HCT116 (cell line): ENCODE measurements at regions not wholly inside any gene's neighbourhood (a gene's known extent, or its start where the extent isn't known, plus 50 kb on each side); places are given as distances from the start of the nearest gene placed in this dataset.

ENCODE experiments used
- ATAC-seq: fragments of 200-7000 bp; cut with Tn5 transposase; 2 replicates; pipeline ENCODE4 v1.9.1; 2020; ENCODE audit warnings: mild to moderate bottlenecking, moderate library complexity
- BruUV-seq: library from RNA; stranded (reverse); fragments of 400-500 nt; replicated peaks from 2 replicates; lab custom pipeline; 2021; lab: Mats Ljungman, UMichigan
- CTCF ChIA-PET: fragments of 300-600 bp; sonication (Branson Sonifier 250); formaldehyde crosslinking; loops from one replicate; lab custom pipeline; 2021; ENCODE audit warnings: antibody characterized with exemption; lab: Charles Lee
- POLR2A ChIA-PET: fragments of 300-600, 350-600 bp; sonication (Branson Sonifier 250); formaldehyde crosslinking; loops from one replicate; lab custom pipeline; 2021; ENCODE audit warnings: antibody characterized with exemption; lab: Charles Lee
- RAD21 ChIA-PET, 2 experiments: fragments of 300-600 bp; sonication (Branson Sonifier 250); formaldehyde crosslinking; loops; one replicate each; lab custom pipeline; 2023; ENCODE audit warnings: low total read pairs in 2 of 2; ENCODE audit not compliant: uncharacterized antibody in 2 of 2, unreplicated experiment in 2 of 2, low non-redundant PET in 1 of 2; lab: Charles Lee
- DNase-seq: peaks from one replicate; pipeline ENCODE4 v3.0.0-alpha.2; 2010; ENCODE audit warnings: low read depth, low spot score
- H2AFZ ChIP-seq: fragments of 200-600 bp; shearing (Covaris generic), sonication (generic); 2 replicates; pipeline ENCODE4 v1.6.1; 2017; ENCODE audit warnings: low read depth, mixed run types, mixed read lengths, antibody characterized with exemption, low read length; ENCODE audit not compliant: poor library complexity, severe bottlenecking
- H3K27ac ChIP-seq: 2 replicates; pipeline ENCODE4 v1.5.1; 2012; ENCODE audit warnings: low read depth, low read length
- H3K27me3 ChIP-seq: fragments of 200-600 bp; sonication (generic); 2 replicates; pipeline ENCODE4 v1.6.1; 2016; ENCODE audit warnings: mixed run types, low read length, mixed read lengths; ENCODE audit not compliant: insufficient read depth
- H3K36me3 ChIP-seq, 2 experiments: fragments of 200-500 bp in 1 of 2; fragments of 200-600 bp in 1 of 2; sonication (Bioruptor generic) in 1 of 2; sonication (generic) in 1 of 2; 2 replicates each; pipeline versions ENCODE4 v1.5.1 to v1.6.1; 2014 to 2016; ENCODE audit warnings: low read length in 2 of 2, inconsistent platforms in 1 of 2, mixed read lengths in 1 of 2, mixed run types in 1 of 2; ENCODE audit not compliant: insufficient read depth in 2 of 2, control insufficient read depth in 1 of 2
- H3K4me1 ChIP-seq, 2 experiments: fragments of 200-600 bp in 1 of 2; sonication (generic) in 1 of 2; 2 replicates each; pipeline versions ENCODE4 v1.5.1 to v1.6.1; 2012 to 2017; ENCODE audit warnings: low read length in 2 of 2, inconsistent platforms in 1 of 2, mild to moderate bottlenecking in 1 of 2, mixed read lengths in 1 of 2, mixed run types in 1 of 2, moderate library complexity in 1 of 2; ENCODE audit not compliant: insufficient read depth in 2 of 2, control insufficient read depth in 1 of 2
- H3K4me2 ChIP-seq: fragments of 200-600 bp; sonication (generic); 2 replicates; pipeline ENCODE4 v1.6.1; 2017; ENCODE audit warnings: mixed run types, low read length, mixed read lengths
- H3K4me3 ChIP-seq, 2 experiments: fragments of 200-600 bp in 1 of 2; sonication (generic) in 1 of 2; replicated peaks in 1 of 2; 2 replicates each; pipeline ENCODE4 v1.5.1; 2011 to 2016; ENCODE audit warnings: low read length in 2 of 2, control low read depth in 1 of 2, low read depth in 1 of 2, mild to moderate bottlenecking in 1 of 2, mixed read lengths in 1 of 2, mixed run types in 1 of 2
- H3K79me2 ChIP-seq: fragments of 200-600 bp; sonication (generic); 2 replicates; pipeline ENCODE4 v1.6.1; 2017; ENCODE audit warnings: mild to moderate bottlenecking, mixed run types, low read length, moderate library complexity, mixed read lengths; ENCODE audit not compliant: insufficient read depth
- H3K9ac ChIP-seq: fragments of 200-600 bp; sonication (generic); 2 replicates; pipeline ENCODE4 v1.6.1; 2016; ENCODE audit warnings: low read length, mixed read lengths
- H3K9me2 ChIP-seq: fragments of 200-600 bp; sonication (generic), shearing (Covaris generic); 2 replicates; pipeline ENCODE4 v1.6.1; 2017; ENCODE audit warnings: mixed run types, mild to moderate bottlenecking, moderate library complexity; ENCODE audit not compliant: insufficient read depth
- H3K9me3 ChIP-seq, 2 experiments: fragments of 200-500 bp in 1 of 2; fragments of 200-600 bp in 1 of 2; sonication (Bioruptor generic) in 1 of 2; sonication (generic) in 1 of 2; 2 replicates each; pipeline ENCODE4 v1.6.1; 2014 to 2017; ENCODE audit warnings: low read length in 2 of 2, mixed read lengths in 2 of 2, inconsistent platforms in 1 of 2, low read depth in 1 of 2, mild to moderate bottlenecking in 1 of 2, mixed run types in 1 of 2, moderate library complexity in 1 of 2; ENCODE audit not compliant: control insufficient read depth in 1 of 2, insufficient read depth in 1 of 2
- H4K20me1 ChIP-seq: fragments of 200-600 bp; sonication (generic), shearing (Covaris generic); 2 replicates; pipeline ENCODE4 v1.6.1; 2017; ENCODE audit warnings: mixed run types, mild to moderate bottlenecking, moderate library complexity; ENCODE audit not compliant: insufficient read depth
- ATF3 ChIP-seq: IDR thresholded peaks from 2 replicates; pipeline ENCODE4 v1.6.1; 2012
- CBX3 ChIP-seq: IDR thresholded peaks from 2 replicates; pipeline ENCODE4 v1.6.1; 2012; ENCODE audit warnings: low read depth
- CTCF ChIP-seq, 3 experiments: fragments of 200-600 bp in 1 of 3; sonication (generic) in 1 of 3; IDR thresholded peaks in 2 of 3; conservative IDR thresholded peaks in 1 of 3; 2 replicates each; pipeline ENCODE4 v1.5.1; 2012 to 2017; ENCODE audit warnings: low read depth in 2 of 3, low read length in 2 of 3, antibody characterized with exemption in 1 of 3, borderline replicate concordance in 1 of 3, control low read depth in 1 of 3, mild to moderate bottlenecking in 1 of 3, mixed read lengths in 1 of 3, mixed run types in 1 of 3, moderate library complexity in 1 of 3; ENCODE audit not compliant: insufficient read depth in 1 of 3
- EGR1 ChIP-seq: IDR thresholded peaks from 2 replicates; pipeline ENCODE4 v1.6.1; 2012; ENCODE audit warnings: low read depth
- ELF1 ChIP-seq: IDR thresholded peaks from 2 replicates; pipeline ENCODE4 v1.6.1; 2012; ENCODE audit warnings: low read depth, borderline replicate concordance
- EZH2 ChIP-seq: fragments of 200-600 bp; sonication (generic); IDR thresholded peaks from 2 replicates; pipeline ENCODE4 v1.6.1; 2017; ENCODE audit warnings: antibody characterized with exemption, mixed run types
- EZH2phosphoT487 ChIP-seq: fragments of 200-600 bp; IDR thresholded peaks from 2 replicates; pipeline ENCODE4 v1.6.1; 2018; ENCODE audit warnings: antibody characterized with exemption, borderline replicate concordance
- FOSL1 ChIP-seq: IDR thresholded peaks from 2 replicates; pipeline ENCODE4 v1.6.1; 2012; ENCODE audit warnings: low read depth
- MAX ChIP-seq: IDR thresholded peaks from 2 replicates; pipeline ENCODE4 v1.6.1; 2012
- POLR2A ChIP-seq: IDR thresholded peaks from 2 replicates; pipeline ENCODE4 v1.7.0; 2011; ENCODE audit warnings: borderline replicate concordance; ENCODE audit not compliant: insufficient read depth, insufficient read length; ENCODE audit errors: extremely low read depth
- POLR2AphosphoS5 ChIP-seq: IDR thresholded peaks from 2 replicates; pipeline ENCODE4 v1.6.1; 2011; ENCODE audit warnings: mild to moderate bottlenecking, low read depth, low read length, moderate library complexity
- RAD21 ChIP-seq: IDR thresholded peaks from 2 replicates; pipeline ENCODE4 v1.6.1; 2012; ENCODE audit warnings: low read depth, mild to moderate bottlenecking
- REST ChIP-seq: IDR thresholded peaks from 2 replicates; pipeline ENCODE4 v1.6.1; 2012; ENCODE audit warnings: low read depth
- SIN3A ChIP-seq: IDR thresholded peaks from 2 replicates; pipeline ENCODE4 v1.6.1; 2012; ENCODE audit warnings: low read depth
- SRF ChIP-seq: IDR thresholded peaks from 2 replicates; pipeline ENCODE4 v1.6.1; 2012; ENCODE audit warnings: low read depth
- YY1 ChIP-seq: IDR thresholded peaks from 2 replicates; pipeline ENCODE4 v1.6.1; 2011; ENCODE audit warnings: low read length, low read depth, moderate library complexity, mild to moderate bottlenecking; ENCODE audit not compliant: insufficient replicate concordance; ENCODE audit errors: extremely low read depth
- ZBTB33 ChIP-seq: IDR thresholded peaks from 2 replicates; pipeline ENCODE4 v1.6.1; 2011; ENCODE audit warnings: mild to moderate bottlenecking, low read length, moderate library complexity; ENCODE audit not compliant: insufficient replicate concordance; ENCODE audit errors: extremely low read depth
- ZNF274 ChIP-seq: fragments of 200-500 bp; sonication (Bioruptor generic); IDR thresholded peaks from 2 replicates; pipeline ENCODE4 v1.6.1; 2014; ENCODE audit warnings: mild to moderate bottlenecking, low read depth, low read length, inconsistent platforms
- intact Hi-C: fragments of 100-400 bp; cut with micrococcal nuclease; formaldehyde crosslinking; loops from 2 replicates; pipeline ENCODE4 v1.10.0; 2022

- Histone ChIP-seq H3K9me3 (no peaks in the 10 kb centered on the region), H3K4me3 (no peak overlapping the region), H3K4me1 (no peaks in the 10 kb centered on the region), H3K79me2 (no peaks in the 10 kb centered on the region), H3K27ac (no peak overlapping the region), H2AFZ (no peak overlapping the region), H3K9ac (no peak overlapping the region), H4K20me1 (no peaks in the 10 kb centered on the region), H3K36me3 (no peaks in the 10 kb centered on the region), H3K4me2 (no peak overlapping the region), H3K27me3 (no peaks in the 10 kb centered on the region), H3K9me2 (no peaks in the 10 kb centered on the region)
- ATAC-seq (no peak), DNase-seq (no peak)
- ChIA-PET POLR2A (no interaction called here), RAD21 (no interaction called here), CTCF (no interaction called here)
- TF ChIP-seq FOSL1 (no peak), ELF1 (no peak), EZH2phosphoT487 (no peak), CBX3 (no peak), REST (no peak), POLR2A (no peak), ATF3 (no peak), MAX (no peak), ZNF274 (no peak), EGR1 (no peak), SIN3A (no peak), RAD21 (no peak), POLR2AphosphoS5 (no peak), CTCF (IDR thresholded peaks at IDR 0.05 in 2 of 3, conservative IDR thresholded peaks at IDR 0.05 in 1 of 3; ENCODE audit: borderline replicate concordance in 1 of 3, insufficient read depth in 1 of 3, low read depth in 2 of 3, low read length in 2 of 3) (no peak), SRF (no peak), ZBTB33 (no peak), EZH2 (no peak), YY1 (no peak)
- BruUV-seq: no TSS peak
- intact Hi-C loops: loop anchor here (10.0 kb wide), 1 partner anchor 1154 kb away; no protein-coding TSS in a partner anchor
Observed at GRCh38 chr14:44658389-44658696, 151.3 kb upstream of the FSCB start.
